VCaP (cell line): ENCODE measurements at regions not wholly inside any gene's neighbourhood (a gene's known extent, or its start where the extent isn't known, plus 50 kb on each side); places are given as distances from the start of the nearest gene placed in this dataset.

Experiments
- H3K27ac ChIP-seq: fragments of 450-650 bp; 2 replicates; pipeline ENCODE4 v1.5.1; 2017
- CTCF ChIP-seq: fragments of 450-650 bp; conservative IDR thresholded peaks from 2 replicates; pipeline ENCODE4 v1.5.1; 2017; ENCODE audit warnings: mild to moderate bottlenecking, moderate library complexity

- H3K27ac ChIP-seq: no peak overlapping the region
- TF ChIP-seq CTCF: no peak; the same call in 1 of the 2 replicates
These were observed 449.4 kb upstream of the PPP2R3A start for GRCh38 chr3:135516143-135516542.

GRCh38 chr3:135528413-135529015 lies 437.0 kb upstream of the PPP2R3A start:
- TF ChIP-seq CTCF: no peak
- H3K27ac ChIP-seq: no peak overlapping the region

GRCh38 chr3:135532021-135532420 lies 433.5 kb upstream of the PPP2R3A start:
- no peak for TF ChIP-seq CTCF
- no peak overlapping the region for H3K27ac ChIP-seq

- no peak for TF ChIP-seq CTCF
- no peak overlapping the region; the same call in 1 of the 2 replicates for H3K27ac ChIP-seq
These were observed 427.4 kb upstream of the PPP2R3A start for GRCh38 chr3:135538123-135538522.

GRCh38 chr3:135539351-135539750 lies 426.2 kb upstream of the PPP2R3A start:
- no peak overlapping the region for H3K27ac ChIP-seq
- TF ChIP-seq CTCF: no peak

GRCh38 chr3:135539854-135540253 lies 425.7 kb upstream of the PPP2R3A start:
- H3K27ac ChIP-seq: no peak overlapping the region
- TF ChIP-seq CTCF: no peak

GRCh38 chr3:135549928-135550494 lies 415.5 kb upstream of the PPP2R3A start:
- no peak overlapping the region for H3K27ac ChIP-seq
- TF ChIP-seq CTCF: no peak
